GM12892 (cell line): ENCODE measurements at regions not wholly inside any gene's neighbourhood (a gene's known extent, or its start where the extent isn't known, plus 50 kb on each side); places are given as distances from the start of the nearest gene placed in this dataset.

Source experiments
- POLR2A ChIP-seq: IDR thresholded peaks from 2 replicates; pipeline ENCODE4 v1.6.1; 2011; ENCODE audit warnings: low read depth, low read length, control low read depth
- POLR2AphosphoS5 ChIP-seq: IDR thresholded peaks from 2 replicates; pipeline ENCODE4 v1.6.1; 2011; ENCODE audit warnings: low read depth, low read length, control low read depth

- TF ChIP-seq POLR2AphosphoS5 (0 out of 2 replicates have a peak, but pooled peaks have one; percentile 40), POLR2A (peak; percentile 47; the same call in 1 of the 2 replicates)
Measured at GRCh38 chr21:25501996-25502665, 105.2 kb downstream of the MRPL39 start.
